ENCODE measurements at regions not wholly inside any gene's neighbourhood (a gene's known extent, or its start where the extent isn't known, plus 50 kb on each side); places are given as distances from the start of the nearest gene placed in this dataset.
"Not testable (repeated sequence)": the region's sequence is repeated elsewhere in the genome, so short reads cannot be mapped to it uniquely, and the experiment has no call there.

DNA sequence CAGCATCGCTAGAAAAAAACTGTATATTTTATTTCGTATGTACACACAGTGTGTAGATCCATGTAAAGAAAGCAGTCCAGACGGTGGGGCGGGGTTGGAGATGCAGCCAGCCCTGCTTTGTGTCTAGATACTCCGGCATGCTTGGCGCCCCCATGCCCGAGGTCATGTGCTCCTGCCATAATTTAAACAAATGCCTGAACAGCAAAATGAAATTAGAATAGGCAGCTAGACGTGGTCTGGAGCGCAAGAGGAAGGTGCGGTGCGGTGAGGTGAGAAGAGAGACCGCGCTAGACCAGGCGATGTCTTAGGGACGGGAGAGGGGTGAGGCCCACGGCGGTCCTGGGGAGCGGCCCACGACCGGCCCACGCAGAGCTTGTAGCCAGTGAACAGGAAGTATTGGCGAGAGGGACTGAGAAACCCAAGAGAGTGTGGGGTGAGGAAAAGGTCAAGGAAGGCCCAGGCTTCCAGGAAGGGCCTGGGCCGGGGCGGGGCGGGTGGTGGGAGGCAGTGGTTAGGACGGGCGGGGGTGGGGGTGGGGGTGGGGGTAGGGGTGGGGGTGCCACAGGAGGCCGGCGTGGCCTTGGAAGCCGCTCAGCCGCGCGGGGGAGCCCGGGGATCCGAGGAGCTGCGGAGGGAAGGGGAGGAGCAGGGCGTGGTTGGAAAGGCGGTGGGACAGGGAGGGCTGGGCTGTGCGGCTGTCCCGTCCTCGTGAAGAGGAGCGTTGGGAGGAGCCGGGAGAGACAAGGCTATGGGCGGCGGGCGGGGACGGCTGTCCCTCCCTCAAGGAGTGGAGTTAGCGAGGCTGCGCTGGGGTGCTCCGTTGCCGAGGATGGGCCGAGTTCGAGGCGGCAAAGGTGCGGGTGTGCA is 254.7 kb upstream of the SGCG start:
- ChIA-PET POLR2A (no interaction called here), CTCF (no interaction called here)
- TF ChIP-seq, protein P1, sequence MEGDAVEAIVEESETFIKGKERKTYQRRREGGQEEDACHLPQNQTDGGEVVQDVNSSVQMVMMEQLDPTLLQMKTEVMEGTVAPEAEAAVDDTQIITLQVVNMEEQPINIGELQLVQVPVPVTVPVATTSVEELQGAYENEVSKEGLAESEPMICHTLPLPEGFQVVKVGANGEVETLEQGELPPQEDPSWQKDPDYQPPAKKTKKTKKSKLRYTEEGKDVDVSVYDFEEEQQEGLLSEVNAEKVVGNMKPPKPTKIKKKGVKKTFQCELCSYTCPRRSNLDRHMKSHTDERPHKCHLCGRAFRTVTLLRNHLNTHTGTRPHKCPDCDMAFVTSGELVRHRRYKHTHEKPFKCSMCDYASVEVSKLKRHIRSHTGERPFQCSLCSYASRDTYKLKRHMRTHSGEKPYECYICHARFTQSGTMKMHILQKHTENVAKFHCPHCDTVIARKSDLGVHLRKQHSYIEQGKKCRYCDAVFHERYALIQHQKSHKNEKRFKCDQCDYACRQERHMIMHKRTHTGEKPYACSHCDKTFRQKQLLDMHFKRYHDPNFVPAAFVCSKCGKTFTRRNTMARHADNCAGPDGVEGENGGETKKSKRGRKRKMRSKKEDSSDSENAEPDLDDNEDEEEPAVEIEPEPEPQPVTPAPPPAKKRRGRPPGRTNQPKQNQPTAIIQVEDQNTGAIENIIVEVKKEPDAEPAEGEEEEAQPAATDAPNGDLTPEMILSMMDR (IDR thresholded peaks at IDR 0.05; ENCODE audit: insufficient read depth, low read length, missing control alignments), result no peak
- no peak overlapping the region for H3K4me3 ChIP-seq (ENCODE audit: low read depth, low read length)
- no peak for DNase-seq (ENCODE audit: low read depth, low spot score)

DNA sequence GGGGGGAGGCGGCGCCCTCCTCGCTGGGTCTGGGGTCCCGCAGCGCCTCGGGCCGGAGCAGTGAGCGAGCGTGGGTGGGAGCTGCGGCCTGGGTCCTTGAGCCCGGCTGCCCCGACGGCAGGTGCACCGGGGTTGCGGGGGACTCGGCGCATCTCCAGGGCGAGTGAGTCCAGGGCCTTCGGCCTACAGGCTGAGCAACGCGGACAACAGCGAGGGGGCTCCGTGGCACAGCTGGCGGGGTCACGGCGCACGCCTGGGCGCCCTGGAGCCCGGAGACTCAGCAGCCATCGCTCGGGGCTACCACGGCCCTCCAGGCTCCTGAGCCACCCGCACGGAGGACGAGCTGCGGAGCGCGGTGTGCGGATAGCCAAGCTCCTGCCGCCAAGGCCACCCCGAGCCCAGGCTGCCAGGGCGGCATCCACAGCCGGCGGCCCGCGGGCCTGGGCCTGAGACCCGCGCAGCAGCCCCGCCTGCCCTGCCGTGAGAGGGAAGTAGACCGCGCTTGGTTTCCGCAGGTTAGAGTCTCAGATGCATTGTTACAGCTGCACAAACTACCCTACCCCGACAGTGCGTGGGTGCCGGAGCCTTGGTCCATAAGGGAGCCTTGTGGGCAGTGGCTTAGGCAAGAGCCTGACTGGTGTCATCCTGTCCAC is 253.9 kb upstream of the SGCG start:
- no peak overlapping the region for H3K4me3 ChIP-seq (ENCODE audit: low read depth, low read length)
- TF ChIP-seq, protein P1 (IDR thresholded peaks at IDR 0.05; ENCODE audit: insufficient read depth, low read length, missing control alignments), result no peak
- CTCF ChIA-PET, result no interaction called here
- DNase-seq (ENCODE audit: low read depth, low spot score), result no peak
- POLR2A ChIA-PET, result no interaction called here

DNA sequence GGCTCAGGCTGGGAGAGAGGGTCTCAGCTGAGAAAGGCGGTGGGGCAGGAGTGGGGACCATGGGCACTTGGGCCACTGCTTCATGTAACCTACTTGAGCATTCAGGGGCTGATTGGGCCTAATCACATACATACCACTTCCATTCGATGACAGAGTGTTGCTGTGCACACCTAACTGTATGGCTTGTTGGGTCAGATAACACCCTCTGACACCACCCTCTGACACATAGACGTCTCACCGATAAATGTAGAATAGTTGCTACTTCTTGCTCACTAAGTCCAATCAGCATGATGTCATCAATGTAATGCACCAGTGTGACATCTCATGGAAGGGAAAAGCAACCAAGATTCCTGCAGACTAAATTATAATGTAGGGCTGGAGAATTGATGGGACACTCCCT is 252.9 kb upstream of the SGCG start:
- POLR2A ChIA-PET, CTCF ChIA-PET: not testable (repeated sequence)

DNA sequence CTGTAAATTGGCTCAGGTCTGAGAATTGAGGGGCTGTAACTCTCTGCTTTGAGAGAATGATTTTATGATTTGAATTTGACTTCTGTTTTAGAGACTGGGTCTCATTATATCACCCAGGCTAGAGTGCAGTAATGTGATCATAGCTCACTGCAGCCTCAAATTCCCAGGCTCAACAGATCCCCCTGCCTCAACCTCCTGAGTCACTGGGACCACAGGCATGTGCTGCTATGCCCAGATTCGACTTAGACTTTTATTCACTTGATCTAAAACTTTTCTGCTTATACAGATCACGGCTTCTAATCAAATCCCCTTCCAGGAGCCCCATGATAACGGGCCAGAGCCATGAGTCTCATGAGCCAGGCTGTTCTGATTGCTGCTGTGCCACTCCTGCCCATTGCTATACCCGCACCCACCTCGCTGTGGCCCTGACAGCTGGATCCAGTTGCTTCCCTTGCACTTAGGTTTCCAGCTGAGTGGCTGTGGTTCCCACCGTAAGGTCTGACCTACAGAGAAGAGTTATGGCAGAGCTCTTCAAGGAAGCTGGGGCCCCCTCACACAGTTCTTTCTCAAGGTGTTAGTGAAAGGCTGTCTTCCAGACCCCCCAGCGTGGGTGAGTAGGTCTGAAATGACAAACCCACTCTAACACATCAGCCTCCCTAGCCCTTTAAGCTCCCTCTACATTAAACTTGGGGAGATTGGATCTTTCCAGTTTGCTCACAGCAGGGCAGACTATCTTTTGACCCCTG is 251.2 kb upstream of the SGCG start:
- no peak for DNase-seq (ENCODE audit: low read depth, low spot score)
- CTCF ChIA-PET, result no interaction called here
- TF ChIP-seq, protein P1 (IDR thresholded peaks at IDR 0.05; ENCODE audit: insufficient read depth, low read length, missing control alignments), result no peak
- H3K4me3 ChIP-seq (ENCODE audit: low read depth, low read length), result no peak overlapping the region
- POLR2A ChIA-PET, result no interaction called here

More for the DNA sequence above, 252.9 kb upstream of the SGCG start:
- not testable (repeated sequence) for DNase-seq (ENCODE audit: low read depth, low spot score); H3K4me3 ChIP-seq (ENCODE audit: low read depth, low read length)

DNA sequence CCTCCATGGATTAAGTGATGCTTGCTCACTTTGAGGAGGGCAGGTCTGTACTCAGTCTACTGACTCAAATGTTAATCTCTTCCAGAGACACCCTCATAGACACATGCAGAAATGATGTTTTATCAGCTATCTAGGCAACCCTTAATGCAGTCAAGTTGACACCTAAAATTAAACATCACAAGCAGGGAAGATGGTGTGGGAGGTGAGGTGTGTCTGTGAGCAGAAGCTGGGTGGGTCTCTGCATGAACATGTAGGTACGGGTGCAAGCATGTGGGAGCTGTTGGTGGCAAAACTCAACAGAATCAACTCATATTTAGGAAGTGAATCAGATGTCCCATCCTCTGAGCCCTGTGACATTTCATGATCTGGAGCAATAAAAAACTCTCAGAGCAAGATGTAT is 249.2 kb upstream of the SGCG start:
- DNase-seq (ENCODE audit: low read depth, low spot score), result no peak
- TF ChIP-seq, protein P1 (IDR thresholded peaks at IDR 0.05; ENCODE audit: insufficient read depth, low read length, missing control alignments), result no peak
- CTCF ChIA-PET, result no interaction called here
- no peak overlapping the region for H3K4me3 ChIP-seq (ENCODE audit: low read depth, low read length)
- POLR2A ChIA-PET, result no interaction called here

DNA sequence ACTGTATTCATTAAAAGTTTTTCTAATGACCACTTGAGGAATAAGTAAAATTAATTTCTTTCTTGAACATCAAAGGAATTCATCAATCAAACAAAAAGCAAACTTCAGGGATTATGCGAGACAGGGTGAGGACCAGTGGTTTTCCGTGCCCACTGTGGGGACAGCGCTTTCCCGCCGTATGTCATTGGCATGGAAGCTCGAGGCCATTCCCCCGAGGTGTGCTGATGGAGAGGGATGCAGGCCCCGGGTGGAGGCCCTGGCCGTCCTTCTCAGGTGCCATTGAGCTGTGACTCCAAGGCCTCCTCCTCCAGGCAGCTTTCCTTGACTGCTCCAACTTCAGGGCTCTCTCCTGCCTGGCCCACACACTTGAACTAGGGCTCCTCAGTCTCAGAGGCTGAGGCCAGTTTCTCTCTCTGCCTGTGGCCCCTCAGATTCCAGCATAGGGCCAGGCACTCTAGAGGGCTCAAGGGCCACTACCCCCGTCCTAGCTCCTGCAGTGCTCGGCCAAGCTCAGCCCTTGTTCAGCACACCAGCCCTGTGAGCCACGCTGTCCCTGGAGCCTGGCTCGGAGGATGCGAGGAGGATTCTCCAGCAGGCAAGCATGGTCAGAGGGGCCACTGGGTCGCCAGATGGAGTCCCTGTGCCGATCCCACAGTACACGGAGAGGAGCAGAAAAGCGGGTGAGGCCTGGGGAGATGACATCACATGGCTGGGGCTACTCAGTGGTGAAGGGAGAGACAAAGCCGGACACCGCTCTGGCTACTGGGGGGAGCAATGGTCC is 248.0 kb upstream of the SGCG start:
- POLR2A ChIA-PET; CTCF ChIA-PET; H3K4me3 ChIP-seq (ENCODE audit: low read depth, low read length); DNase-seq (ENCODE audit: low read depth, low spot score): not testable (repeated sequence)
